HCT116 (cell line): ENCODE measurements at regions not wholly inside any gene's neighbourhood (a gene's known extent, or its start where the extent isn't known, plus 50 kb on each side); places are given as distances from the start of the nearest gene placed in this dataset.

Experiments used
- ATAC-seq: fragments of 200-7000 bp; cut with Tn5 transposase; 2 replicates; pipeline ENCODE4 v1.9.1; 2020; ENCODE audit warnings: mild to moderate bottlenecking, moderate library complexity
- BruUV-seq: library from RNA; stranded (reverse); fragments of 400-500 nt; replicated peaks from 2 replicates; lab custom pipeline; 2021; lab: Mats Ljungman, UMichigan
- CTCF ChIA-PET: fragments of 300-600 bp; sonication (Branson Sonifier 250); formaldehyde crosslinking; loops from one replicate; lab custom pipeline; 2021; ENCODE audit warnings: antibody characterized with exemption; lab: Charles Lee
- POLR2A ChIA-PET: fragments of 300-600, 350-600 bp; sonication (Branson Sonifier 250); formaldehyde crosslinking; loops from one replicate; lab custom pipeline; 2021; ENCODE audit warnings: antibody characterized with exemption; lab: Charles Lee
- RAD21 ChIA-PET, 2 experiments: fragments of 300-600 bp; sonication (Branson Sonifier 250); formaldehyde crosslinking; loops; one replicate each; lab custom pipeline; 2023; ENCODE audit warnings: low total read pairs in 2 of 2; ENCODE audit not compliant: uncharacterized antibody in 2 of 2, unreplicated experiment in 2 of 2, low non-redundant PET in 1 of 2; lab: Charles Lee
- DNase-seq: peaks from one replicate; pipeline ENCODE4 v3.0.0-alpha.2; 2010; ENCODE audit warnings: low read depth, low spot score
- H2AFZ ChIP-seq: fragments of 200-600 bp; shearing (Covaris generic), sonication (generic); 2 replicates; pipeline ENCODE4 v1.6.1; 2017; ENCODE audit warnings: low read depth, mixed run types, mixed read lengths, antibody characterized with exemption, low read length; ENCODE audit not compliant: poor library complexity, severe bottlenecking
- H3K27ac ChIP-seq: 2 replicates; pipeline ENCODE4 v1.5.1; 2012; ENCODE audit warnings: low read depth, low read length
- H3K27me3 ChIP-seq: fragments of 200-600 bp; sonication (generic); 2 replicates; pipeline ENCODE4 v1.6.1; 2016; ENCODE audit warnings: mixed run types, low read length, mixed read lengths; ENCODE audit not compliant: insufficient read depth
- H3K36me3 ChIP-seq, 2 experiments: fragments of 200-500 bp in 1 of 2; fragments of 200-600 bp in 1 of 2; sonication (Bioruptor generic) in 1 of 2; sonication (generic) in 1 of 2; 2 replicates each; pipeline versions ENCODE4 v1.5.1 to v1.6.1; 2014 to 2016; ENCODE audit warnings: low read length in 2 of 2, inconsistent platforms in 1 of 2, mixed read lengths in 1 of 2, mixed run types in 1 of 2; ENCODE audit not compliant: insufficient read depth in 2 of 2, control insufficient read depth in 1 of 2
- H3K4me1 ChIP-seq, 2 experiments: fragments of 200-600 bp in 1 of 2; sonication (generic) in 1 of 2; 2 replicates each; pipeline versions ENCODE4 v1.5.1 to v1.6.1; 2012 to 2017; ENCODE audit warnings: low read length in 2 of 2, inconsistent platforms in 1 of 2, mild to moderate bottlenecking in 1 of 2, mixed read lengths in 1 of 2, mixed run types in 1 of 2, moderate library complexity in 1 of 2; ENCODE audit not compliant: insufficient read depth in 2 of 2, control insufficient read depth in 1 of 2
- H3K4me2 ChIP-seq: fragments of 200-600 bp; sonication (generic); 2 replicates; pipeline ENCODE4 v1.6.1; 2017; ENCODE audit warnings: mixed run types, low read length, mixed read lengths
- H3K4me3 ChIP-seq, 2 experiments: fragments of 200-600 bp in 1 of 2; sonication (generic) in 1 of 2; replicated peaks in 1 of 2; 2 replicates each; pipeline ENCODE4 v1.5.1; 2011 to 2016; ENCODE audit warnings: low read length in 2 of 2, control low read depth in 1 of 2, low read depth in 1 of 2, mild to moderate bottlenecking in 1 of 2, mixed read lengths in 1 of 2, mixed run types in 1 of 2
- H3K79me2 ChIP-seq: fragments of 200-600 bp; sonication (generic); 2 replicates; pipeline ENCODE4 v1.6.1; 2017; ENCODE audit warnings: mild to moderate bottlenecking, mixed run types, low read length, moderate library complexity, mixed read lengths; ENCODE audit not compliant: insufficient read depth
- H3K9ac ChIP-seq: fragments of 200-600 bp; sonication (generic); 2 replicates; pipeline ENCODE4 v1.6.1; 2016; ENCODE audit warnings: low read length, mixed read lengths
- H3K9me2 ChIP-seq: fragments of 200-600 bp; sonication (generic), shearing (Covaris generic); 2 replicates; pipeline ENCODE4 v1.6.1; 2017; ENCODE audit warnings: mixed run types, mild to moderate bottlenecking, moderate library complexity; ENCODE audit not compliant: insufficient read depth
- H3K9me3 ChIP-seq, 2 experiments: fragments of 200-500 bp in 1 of 2; fragments of 200-600 bp in 1 of 2; sonication (Bioruptor generic) in 1 of 2; sonication (generic) in 1 of 2; 2 replicates each; pipeline ENCODE4 v1.6.1; 2014 to 2017; ENCODE audit warnings: low read length in 2 of 2, mixed read lengths in 2 of 2, inconsistent platforms in 1 of 2, low read depth in 1 of 2, mild to moderate bottlenecking in 1 of 2, mixed run types in 1 of 2, moderate library complexity in 1 of 2; ENCODE audit not compliant: control insufficient read depth in 1 of 2, insufficient read depth in 1 of 2
- H4K20me1 ChIP-seq: fragments of 200-600 bp; sonication (generic), shearing (Covaris generic); 2 replicates; pipeline ENCODE4 v1.6.1; 2017; ENCODE audit warnings: mixed run types, mild to moderate bottlenecking, moderate library complexity; ENCODE audit not compliant: insufficient read depth
- CEBPB ChIP-seq: IDR thresholded peaks from 2 replicates; pipeline ENCODE4 v1.6.1; 2012; ENCODE audit warnings: low read depth
- JUND ChIP-seq: IDR thresholded peaks from 2 replicates; pipeline ENCODE4 v1.6.1; 2012
- POLR2A ChIP-seq: IDR thresholded peaks from 2 replicates; pipeline ENCODE4 v1.7.0; 2011; ENCODE audit warnings: borderline replicate concordance; ENCODE audit not compliant: insufficient read depth, insufficient read length; ENCODE audit errors: extremely low read depth
- RAD21 ChIP-seq: IDR thresholded peaks from 2 replicates; pipeline ENCODE4 v1.6.1; 2012; ENCODE audit warnings: low read depth, mild to moderate bottlenecking
- SRF ChIP-seq: IDR thresholded peaks from 2 replicates; pipeline ENCODE4 v1.6.1; 2012; ENCODE audit warnings: low read depth
- TCF7L2 ChIP-seq: IDR thresholded peaks from 2 replicates; pipeline ENCODE4 v1.7.0; 2011; ENCODE audit warnings: borderline replicate concordance, inconsistent platforms; ENCODE audit not compliant: insufficient read depth, insufficient read length; ENCODE audit errors: extremely low read depth
- intact Hi-C: fragments of 100-400 bp; cut with micrococcal nuclease; formaldehyde crosslinking; loops from 2 replicates; pipeline ENCODE4 v1.10.0; 2022
- TF ChIP-seq, protein P1 (sequence below), 3 experiments: fragments of 200-600 bp in 1 of 3; sonication (generic) in 1 of 3; IDR thresholded peaks in 2 of 3; conservative IDR thresholded peaks in 1 of 3; 2 replicates each; pipeline ENCODE4 v1.5.1; 2012 to 2017; ENCODE audit warnings: low read depth in 2 of 3, low read length in 2 of 3, antibody characterized with exemption in 1 of 3, borderline replicate concordance in 1 of 3, control low read depth in 1 of 3, mild to moderate bottlenecking in 1 of 3, mixed read lengths in 1 of 3, mixed run types in 1 of 3, moderate library complexity in 1 of 3; ENCODE audit not compliant: insufficient read depth in 1 of 3
- TF ChIP-seq, protein P2 (sequence below): IDR thresholded peaks from 2 replicates; pipeline ENCODE4 v1.6.1; 2011; ENCODE audit warnings: mild to moderate bottlenecking, low read length, moderate library complexity; ENCODE audit not compliant: insufficient replicate concordance; ENCODE audit errors: extremely low read depth
- TF ChIP-seq, protein P3 (sequence below): IDR thresholded peaks from 2 replicates; pipeline ENCODE4 v1.6.1; 2012

DNA sequence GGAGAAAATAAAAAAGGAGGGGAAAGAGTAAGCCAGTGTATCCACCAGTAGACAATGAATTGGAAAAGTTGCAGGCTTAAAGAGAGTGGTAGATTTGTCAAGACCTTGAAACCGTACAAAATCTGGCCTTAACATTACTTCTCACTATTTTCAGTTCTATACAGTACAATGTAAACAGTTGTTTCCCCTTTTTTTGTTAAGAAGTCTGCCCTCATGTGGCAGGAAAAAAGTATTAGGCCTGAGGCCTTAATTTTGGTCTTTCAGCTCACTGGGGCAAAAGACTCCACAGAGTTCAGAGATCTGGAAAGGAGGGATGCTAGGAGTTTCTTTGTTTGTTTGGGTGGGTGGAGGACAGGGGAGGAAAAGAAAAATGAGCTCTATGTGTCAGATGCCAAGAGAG, 92.8 kb upstream of the CCDC160 start:
- CTCF ChIA-PET, result interaction anchor here (0.8 to 1.3 kb wide), 5 partner anchors 9 to 446 kb away, joined by 3 to 5 read pairs (median 4); no protein-coding TSS in a partner anchor
- Histone ChIP-seq H3K36me3 (no peaks in the 10 kb centered on the region), H3K4me1 (no peaks in the 10 kb centered on the region), H3K27me3 (no peaks in the 10 kb centered on the region), H3K9me2 (no peaks in the 10 kb centered on the region), H3K4me3 (no peak overlapping the region), H3K9ac (no peak overlapping the region), H3K79me2 (no peaks in the 10 kb centered on the region), H3K4me2 (no peak overlapping the region), H2AFZ (no peak overlapping the region)
- intact Hi-C loops, result loop anchor here (1.0 kb wide), 1 partner anchor 352 kb away; no protein-coding TSS in a partner anchor
- peak; percentile 1 for DNase-seq
- RAD21 ChIA-PET, result interaction anchor here in 1 of 2 experiments (0.6 kb wide), 1 partner anchor 118 kb away, joined by 3 read pairs; no protein-coding TSS in a partner anchor
- no TSS peak for BruUV-seq
- POLR2A ChIA-PET, result no interaction called here
- peak; percentile 29; the same call in 1 of the 2 replicates for TF ChIP-seq RAD21
- no peak for TF ChIP-seq SRF
- TF ChIP-seq, protein P1, sequence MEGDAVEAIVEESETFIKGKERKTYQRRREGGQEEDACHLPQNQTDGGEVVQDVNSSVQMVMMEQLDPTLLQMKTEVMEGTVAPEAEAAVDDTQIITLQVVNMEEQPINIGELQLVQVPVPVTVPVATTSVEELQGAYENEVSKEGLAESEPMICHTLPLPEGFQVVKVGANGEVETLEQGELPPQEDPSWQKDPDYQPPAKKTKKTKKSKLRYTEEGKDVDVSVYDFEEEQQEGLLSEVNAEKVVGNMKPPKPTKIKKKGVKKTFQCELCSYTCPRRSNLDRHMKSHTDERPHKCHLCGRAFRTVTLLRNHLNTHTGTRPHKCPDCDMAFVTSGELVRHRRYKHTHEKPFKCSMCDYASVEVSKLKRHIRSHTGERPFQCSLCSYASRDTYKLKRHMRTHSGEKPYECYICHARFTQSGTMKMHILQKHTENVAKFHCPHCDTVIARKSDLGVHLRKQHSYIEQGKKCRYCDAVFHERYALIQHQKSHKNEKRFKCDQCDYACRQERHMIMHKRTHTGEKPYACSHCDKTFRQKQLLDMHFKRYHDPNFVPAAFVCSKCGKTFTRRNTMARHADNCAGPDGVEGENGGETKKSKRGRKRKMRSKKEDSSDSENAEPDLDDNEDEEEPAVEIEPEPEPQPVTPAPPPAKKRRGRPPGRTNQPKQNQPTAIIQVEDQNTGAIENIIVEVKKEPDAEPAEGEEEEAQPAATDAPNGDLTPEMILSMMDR (IDR thresholded peaks at IDR 0.05 in 2 of 3, conservative IDR thresholded peaks at IDR 0.05 in 1 of 3; ENCODE audit: borderline replicate concordance in 1 of 3, insufficient read depth in 1 of 3, low read depth in 2 of 3, low read length in 2 of 3), result peak; percentile 28 to 44 (median 29); a peak in 5 of 6 replicates
- TF ChIP-seq, all 23 proteins: peak for 2
- H4K20me1 ChIP-seq, result no peaks in the 10 kb centered on the region
- no peak overlapping the region for H3K27ac ChIP-seq
- ATAC-seq, result peak; percentile 47
- H3K9me3 ChIP-seq, result no peaks in the 10 kb centered on the region

DNA sequence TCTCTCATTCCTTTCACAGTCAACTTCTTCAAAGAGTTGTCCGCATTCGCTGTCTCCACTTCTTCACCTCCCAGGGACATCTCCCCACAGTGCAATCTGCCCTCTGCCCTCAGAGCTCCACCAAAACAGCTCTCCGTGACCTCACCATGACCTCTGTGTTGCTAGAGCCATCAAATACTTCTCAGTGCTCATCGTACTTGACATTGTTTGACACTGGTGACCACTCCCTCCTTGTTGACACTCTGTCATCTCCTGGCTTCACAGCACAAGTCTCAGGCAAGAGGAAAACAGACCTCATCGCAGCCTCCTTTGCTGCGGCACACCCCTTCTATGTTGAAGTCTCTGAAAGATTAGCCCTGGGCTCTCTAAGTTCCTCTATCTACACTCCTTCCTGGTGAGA, 90.5 kb upstream of the CCDC160 start:
- Histone ChIP-seq H3K79me2 (no peaks in the 10 kb centered on the region), H3K4me2 (no peak overlapping the region), H3K27ac (no peak overlapping the region), H3K36me3 (no peaks in the 10 kb centered on the region), H3K9me2 (no peaks in the 10 kb centered on the region), H2AFZ (no peak overlapping the region), H3K9ac (no peak overlapping the region), H3K27me3 (no peaks in the 10 kb centered on the region), H3K4me3 (no peak overlapping the region), H3K4me1 (no peaks in the 10 kb centered on the region), H3K9me3 (no peaks in the 10 kb centered on the region), H4K20me1 (no peaks in the 10 kb centered on the region)
- ChIA-PET CTCF (interaction anchor here (0.8 kb wide), 1 partner anchor 354 kb away, joined by 3 read pairs; no protein-coding TSS in a partner anchor), POLR2A (no interaction called here), RAD21 (no interaction called here)
- TF ChIP-seq TCF7L2, result no peak
- TF ChIP-seq, protein P2, sequence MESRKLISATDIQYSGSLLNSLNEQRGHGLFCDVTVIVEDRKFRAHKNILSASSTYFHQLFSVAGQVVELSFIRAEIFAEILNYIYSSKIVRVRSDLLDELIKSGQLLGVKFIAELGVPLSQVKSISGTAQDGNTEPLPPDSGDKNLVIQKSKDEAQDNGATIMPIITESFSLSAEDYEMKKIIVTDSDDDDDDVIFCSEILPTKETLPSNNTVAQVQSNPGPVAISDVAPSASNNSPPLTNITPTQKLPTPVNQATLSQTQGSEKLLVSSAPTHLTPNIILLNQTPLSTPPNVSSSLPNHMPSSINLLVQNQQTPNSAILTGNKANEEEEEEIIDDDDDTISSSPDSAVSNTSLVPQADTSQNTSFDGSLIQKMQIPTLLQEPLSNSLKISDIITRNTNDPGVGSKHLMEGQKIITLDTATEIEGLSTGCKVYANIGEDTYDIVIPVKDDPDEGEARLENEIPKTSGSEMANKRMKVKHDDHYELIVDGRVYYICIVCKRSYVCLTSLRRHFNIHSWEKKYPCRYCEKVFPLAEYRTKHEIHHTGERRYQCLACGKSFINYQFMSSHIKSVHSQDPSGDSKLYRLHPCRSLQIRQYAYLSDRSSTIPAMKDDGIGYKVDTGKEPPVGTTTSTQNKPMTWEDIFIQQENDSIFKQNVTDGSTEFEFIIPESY, result no peak
- TF ChIP-seq POLR2A, result no peak
- no peak for TF ChIP-seq SRF
- no peak for TF ChIP-seq JUND
- TF ChIP-seq, protein P3, sequence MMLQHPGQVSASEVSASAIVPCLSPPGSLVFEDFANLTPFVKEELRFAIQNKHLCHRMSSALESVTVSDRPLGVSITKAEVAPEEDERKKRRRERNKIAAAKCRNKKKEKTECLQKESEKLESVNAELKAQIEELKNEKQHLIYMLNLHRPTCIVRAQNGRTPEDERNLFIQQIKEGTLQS, result no peak
- TF ChIP-seq CEBPB, result no peak
- intact Hi-C loops, result no loop called here
- no TSS peak for BruUV-seq
- ATAC-seq (no peak), DNase-seq (no peak)
